GM18520 (cell line): ENCODE measurements at regions not wholly inside any gene's neighbourhood (a gene's known extent, or its start where the extent isn't known, plus 50 kb on each side); places are given as distances from the start of the nearest gene placed in this dataset.
A peak's percentile ranks its signal among the peaks of the same experiment; 100 is the strongest.
"Not testable (repeated sequence)": the region's sequence is repeated elsewhere in the genome, so short reads cannot be mapped to it uniquely, and the experiment has no call there.

Experiments
- ATAC-seq: cut with Tn5 transposase; IDR thresholded peaks from one replicate; pipeline ENCODE4 v1.9.1; 2021; ENCODE audit not compliant: unreplicated experiment

DNA sequence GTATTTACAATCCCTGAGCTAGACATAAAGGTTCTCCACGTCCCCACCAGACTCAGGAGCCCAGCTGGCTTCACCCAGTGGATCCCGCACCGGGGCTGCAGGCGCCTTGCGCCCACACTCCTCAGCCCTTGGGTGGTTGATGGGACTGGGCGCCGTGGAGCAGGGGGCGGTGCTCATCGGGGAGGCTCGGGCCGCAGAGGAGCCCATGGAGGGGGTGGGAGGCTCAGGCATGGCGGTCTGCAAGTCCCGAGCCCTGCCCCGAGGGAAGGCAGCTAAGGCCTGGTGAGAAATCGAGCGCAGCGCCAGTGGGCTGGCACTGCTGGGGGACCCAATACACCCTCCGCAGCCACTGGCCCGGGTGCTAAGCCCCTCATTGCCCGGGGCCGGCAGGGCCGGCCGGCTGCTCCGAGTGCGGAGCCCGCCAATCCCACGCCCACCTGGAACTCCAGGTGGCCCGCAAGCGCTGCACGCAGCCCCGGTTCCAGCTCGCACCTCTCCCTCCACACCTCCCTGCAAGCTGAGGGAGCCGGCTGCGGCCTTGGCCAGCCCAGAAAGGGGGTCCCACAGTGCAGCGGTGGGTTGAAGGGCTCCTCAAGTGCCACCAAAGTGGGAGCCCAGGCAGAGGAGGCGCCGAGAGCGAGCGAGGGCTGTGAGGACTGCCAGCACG is 260.9 kb upstream of the BTG1 start:
- not testable (repeated sequence) for ATAC-seq

DNA sequence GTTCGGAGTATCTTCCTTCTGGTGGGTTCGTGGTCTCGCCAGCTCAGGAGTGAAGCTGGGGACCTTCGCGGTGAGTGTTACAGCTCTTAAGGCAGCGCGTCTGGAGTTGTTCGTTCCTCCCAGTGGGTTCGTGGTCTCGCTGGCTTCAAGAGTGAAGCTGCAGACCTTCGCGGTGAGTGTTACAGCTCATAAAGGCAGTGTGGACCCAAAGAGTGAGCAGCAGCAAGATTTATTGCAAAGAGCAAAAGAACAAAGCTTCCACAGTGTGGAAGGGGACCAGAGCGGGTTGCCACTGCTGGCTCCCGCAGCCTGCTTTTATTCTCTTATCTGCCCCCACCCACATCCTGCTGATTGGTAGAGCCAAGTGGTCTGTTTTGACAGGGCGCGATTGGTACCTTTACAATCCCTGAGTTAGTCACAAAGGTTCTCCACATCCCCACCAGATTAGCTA is 260.2 kb upstream of the BTG1 start:
- not testable (repeated sequence) for ATAC-seq

DNA sequence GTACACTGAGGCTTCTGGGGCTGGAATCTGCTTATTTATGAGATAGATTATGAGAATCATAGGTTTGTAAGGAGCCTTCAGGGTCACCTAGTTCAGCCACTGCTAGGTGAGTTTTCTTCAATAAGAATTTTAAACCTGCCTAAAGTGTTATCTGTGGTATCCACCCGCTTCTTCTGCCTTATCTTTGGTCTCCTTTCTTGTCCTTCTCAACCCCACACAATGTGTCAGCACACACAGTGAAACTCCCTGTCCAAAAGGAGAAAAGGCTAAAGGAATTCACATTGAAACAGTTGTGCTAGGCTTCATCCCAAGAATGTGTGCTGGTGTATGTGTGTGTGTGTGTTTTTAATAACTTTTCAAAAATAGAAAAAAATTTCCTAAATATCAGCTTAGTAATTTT is 259.3 kb upstream of the BTG1 start:
- ATAC-seq, result no peak

DNA sequence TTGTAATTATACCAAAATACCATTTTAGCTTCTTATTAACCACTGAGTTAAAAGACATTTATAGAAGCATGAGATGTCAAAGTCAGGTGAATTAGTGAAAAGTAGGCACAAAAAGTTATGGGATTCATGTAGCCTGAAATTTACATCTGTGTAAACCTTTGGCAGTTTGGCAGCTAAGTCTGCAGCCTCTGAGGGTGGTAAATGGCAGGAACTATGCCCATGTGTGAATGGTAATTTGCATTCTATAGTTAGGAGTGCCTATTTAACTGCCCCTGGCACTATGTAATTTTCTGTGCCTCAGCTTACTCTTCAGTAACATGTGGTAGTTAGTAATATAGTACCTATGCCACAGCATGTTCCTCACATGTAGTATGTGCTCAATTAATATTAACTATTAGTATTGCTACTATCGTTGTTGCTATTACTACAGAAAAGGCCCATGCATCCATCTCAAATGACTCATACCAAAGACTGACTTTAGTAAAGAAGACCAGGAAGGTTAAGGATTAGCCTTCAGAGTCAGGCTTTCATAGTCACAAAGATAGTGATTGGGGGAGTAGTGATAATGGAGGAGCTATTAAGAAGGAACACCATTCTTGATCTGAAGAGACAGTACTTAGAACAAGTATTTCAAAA is 258.7 kb upstream of the BTG1 start:
- no peak for ATAC-seq

DNA sequence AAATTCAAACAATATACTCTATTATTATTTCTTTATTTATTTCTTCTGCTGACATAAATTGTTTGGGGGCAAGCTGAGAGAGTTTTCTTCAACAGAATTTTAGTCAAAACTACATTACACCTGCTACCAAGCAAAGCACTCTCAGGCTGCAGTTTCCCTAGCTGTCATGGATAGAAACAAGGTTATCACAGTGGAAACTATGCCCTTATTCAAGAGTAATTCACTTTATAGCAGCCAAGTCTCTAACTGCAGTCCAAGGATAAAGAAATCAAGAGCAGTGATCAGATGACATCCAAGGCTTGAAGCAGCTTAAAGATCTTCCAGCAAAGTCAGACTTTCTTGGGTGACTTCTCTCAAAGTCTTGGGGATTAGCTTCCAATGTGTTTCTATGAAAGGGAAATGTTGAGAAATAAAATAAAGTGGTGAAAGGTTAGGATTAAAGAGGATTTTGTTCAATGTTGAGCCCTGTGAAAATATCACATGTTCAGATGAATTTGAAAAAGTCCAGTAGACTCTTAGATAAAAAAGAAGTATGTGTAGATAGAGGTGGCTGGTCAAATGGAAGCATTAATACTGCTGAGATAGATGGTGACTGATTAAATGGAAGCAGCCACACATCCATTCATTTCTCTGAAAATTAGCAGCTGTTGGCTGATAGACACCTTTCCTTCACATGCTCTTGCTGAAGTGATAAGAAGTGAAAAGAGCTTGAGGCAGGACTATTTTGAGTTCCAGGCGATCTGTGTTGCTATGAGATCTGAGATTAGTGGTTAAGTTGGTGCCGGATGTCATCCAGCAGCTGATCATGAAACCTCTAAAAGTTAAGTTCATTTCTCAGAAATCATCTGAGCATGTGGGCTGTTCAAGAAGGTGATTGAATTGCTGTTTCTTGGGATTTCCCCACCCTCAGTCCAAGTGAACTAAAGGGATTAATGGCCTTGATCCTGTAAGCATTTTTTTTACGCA is 257.8 kb upstream of the BTG1 start:
- peak; percentile 84 for ATAC-seq

DNA sequence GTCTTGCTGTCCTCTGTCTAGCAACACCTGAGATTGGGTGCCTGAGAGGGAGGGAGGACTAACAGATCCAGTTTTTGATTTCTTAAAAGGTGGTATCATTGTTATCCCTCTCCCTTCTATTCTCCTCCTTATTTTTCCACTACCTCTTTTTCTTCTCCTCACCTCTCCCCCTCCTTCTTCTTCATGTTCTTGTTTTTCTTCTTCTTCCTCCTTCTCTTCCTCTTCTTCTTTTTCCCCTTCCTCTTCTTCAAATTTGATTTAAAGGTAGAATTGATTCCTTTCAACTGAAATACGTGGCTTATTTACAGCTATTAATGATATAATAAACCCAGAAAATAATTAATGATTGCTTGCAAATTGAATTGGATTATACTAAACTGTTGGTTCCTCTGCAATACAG is 256.8 kb upstream of the BTG1 start:
- no peak for ATAC-seq

DNA sequence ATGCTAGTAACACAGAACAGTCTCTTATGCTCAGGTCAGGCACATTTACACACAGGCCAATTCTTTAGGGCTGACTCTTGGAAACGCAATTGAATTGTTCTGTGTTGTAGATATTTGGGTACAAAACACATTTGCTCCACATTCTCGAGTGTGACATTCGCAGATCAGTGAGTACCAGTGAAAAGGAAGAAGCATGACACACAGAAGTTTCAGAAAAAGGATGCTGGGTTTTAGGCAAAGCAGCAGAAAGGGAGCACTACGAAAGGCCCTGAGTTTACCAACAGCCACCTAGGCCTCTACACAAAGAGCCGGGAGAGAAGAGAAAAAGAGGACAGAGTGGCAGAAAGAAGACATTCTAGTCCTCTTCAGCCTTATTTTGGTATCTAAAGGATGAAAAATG is 254.4 kb upstream of the BTG1 start:
- ATAC-seq, result no peak

DNA sequence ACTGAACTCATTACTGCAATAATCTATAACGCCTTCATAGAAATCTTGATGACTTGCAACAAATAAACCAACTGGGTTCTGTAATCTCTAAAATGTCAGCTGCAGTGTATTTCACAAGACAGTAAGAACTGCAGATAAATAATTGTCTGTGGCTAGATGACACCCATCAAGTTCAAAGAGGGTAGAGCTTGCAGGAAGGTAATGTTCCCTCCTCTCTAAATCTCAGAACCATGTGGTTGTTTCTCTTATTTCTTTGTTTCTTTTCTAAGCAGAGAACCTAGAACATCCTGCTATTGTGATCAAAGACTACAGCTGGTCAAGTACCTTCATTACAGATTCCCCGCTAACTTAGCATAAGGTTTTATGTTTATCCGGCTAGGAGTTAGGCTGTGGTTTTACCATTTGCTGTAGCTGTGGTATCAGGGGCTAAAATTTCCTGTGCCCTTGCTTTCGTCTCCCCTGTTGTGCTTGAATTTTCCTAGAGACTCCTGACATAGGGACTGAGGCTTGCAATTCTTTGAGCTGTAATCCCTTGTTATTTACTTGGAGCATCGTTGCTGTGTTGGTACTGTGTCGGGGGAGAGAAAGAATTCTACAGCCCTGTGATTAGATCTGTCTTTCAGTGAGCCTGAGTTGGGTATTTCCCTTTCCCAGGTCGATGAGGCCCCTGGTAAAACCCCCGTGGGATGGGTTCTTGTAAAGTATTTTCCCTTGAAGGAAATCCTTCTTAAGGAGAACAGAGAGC is 253.1 kb upstream of the BTG1 start:
- no peak for ATAC-seq

DNA sequence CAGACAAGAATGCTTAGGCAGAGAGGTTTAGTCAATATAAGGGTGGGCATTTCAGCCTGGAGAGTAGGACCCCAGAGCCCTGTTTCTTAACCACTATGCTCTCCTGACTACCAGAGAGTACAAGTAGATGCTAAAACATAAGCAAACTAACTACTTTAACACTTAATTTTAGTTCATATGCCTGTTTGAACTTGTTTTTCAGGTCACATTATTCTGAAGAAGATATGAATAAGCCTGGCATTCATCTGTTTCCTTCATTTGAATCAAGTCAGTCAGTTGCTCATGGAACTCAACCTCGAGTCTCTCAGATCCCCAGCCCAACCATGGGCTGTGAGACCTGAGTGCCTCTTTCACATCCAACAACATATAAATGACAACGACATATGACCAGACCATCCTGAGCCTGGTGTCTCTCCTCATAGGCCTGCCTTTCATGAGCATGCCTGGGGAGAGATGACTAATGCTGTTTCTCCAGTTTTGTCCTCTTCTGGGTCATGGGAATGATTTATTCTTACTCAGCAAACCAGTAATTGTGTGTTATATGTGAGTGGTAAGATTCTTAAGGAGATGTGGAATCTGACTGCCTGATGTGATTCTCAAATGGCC is 251.1 kb upstream of the BTG1 start:
- no peak for ATAC-seq

DNA sequence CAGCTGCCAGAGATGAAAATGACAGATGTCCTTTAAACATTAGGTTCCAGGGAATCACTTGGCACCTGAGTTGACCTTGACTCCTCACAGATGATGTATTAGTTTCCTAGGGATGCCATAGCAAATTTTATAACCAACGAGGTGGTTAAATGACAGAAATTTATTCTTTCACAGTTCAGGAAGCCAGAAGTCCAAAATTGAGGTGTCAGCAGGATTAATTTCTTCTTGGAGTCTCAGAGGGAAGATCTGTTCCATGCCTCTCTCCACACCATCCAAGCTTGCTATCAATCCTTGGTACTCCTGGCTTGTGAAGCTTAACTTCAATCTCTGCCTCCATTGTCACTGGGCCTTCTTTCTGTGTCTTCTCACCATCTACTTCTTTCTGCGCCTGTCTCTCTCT is 249.7 kb upstream of the BTG1 start:
- ATAC-seq, result no peak

DNA sequence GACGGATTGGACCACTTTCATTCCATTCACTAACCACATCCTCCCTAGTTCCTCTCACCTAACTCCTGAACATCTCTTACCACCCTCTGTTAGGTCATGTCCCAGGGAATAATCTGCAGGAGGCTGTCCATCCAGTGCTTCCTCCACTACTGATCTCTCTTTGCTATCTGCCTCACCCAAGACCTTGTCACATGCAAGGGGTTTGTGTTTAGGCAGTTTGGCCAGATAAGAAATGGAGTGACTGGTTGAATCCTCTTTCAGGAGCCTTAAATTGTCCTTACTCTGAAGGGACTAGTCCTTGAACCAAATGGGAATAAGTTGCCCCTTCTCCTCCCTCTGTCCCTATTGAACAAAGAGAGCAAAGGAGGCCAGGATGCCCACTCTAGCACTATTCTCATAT is 249.2 kb upstream of the BTG1 start:
- ATAC-seq, result no peak

DNA sequence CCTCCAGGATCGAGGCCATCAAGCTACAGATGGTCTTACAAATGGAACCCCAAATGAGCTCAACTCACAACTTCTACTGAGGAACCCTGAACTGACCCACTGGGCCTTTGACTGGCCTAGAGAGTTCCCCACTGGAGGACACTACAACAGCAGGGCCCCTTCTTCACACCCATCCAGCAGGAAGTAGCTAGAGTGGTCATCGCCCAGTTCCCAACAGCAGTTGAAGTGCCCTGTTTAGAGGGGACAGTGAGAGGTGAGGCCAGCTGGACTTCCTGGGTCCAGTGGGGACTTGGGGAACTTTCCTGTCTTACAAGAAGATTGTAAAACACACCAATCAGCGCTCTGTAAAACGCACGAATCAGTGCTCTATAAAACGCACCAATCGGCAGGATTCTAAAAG is 247.9 kb upstream of the BTG1 start:
- no peak for ATAC-seq

DNA sequence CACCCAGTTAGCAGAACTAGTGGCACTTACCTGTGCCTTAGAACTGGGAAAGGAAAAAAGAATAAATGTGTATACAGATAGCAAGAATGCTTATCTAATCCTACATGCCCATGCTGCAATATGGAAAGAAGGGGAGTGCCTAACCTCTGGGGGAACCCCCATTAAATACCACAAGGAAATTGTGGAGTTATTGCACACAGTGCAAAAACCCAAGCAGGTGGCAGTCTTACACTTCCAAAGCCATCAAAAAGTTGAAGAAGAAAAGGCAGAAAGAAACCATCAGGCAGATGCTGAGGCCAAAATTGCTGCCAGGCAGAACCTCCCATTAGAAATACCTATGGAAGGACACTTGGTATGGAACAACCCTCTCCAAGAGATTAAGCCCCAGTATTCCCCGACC is 246.1 kb upstream of the BTG1 start:
- not testable (repeated sequence) for ATAC-seq

DNA sequence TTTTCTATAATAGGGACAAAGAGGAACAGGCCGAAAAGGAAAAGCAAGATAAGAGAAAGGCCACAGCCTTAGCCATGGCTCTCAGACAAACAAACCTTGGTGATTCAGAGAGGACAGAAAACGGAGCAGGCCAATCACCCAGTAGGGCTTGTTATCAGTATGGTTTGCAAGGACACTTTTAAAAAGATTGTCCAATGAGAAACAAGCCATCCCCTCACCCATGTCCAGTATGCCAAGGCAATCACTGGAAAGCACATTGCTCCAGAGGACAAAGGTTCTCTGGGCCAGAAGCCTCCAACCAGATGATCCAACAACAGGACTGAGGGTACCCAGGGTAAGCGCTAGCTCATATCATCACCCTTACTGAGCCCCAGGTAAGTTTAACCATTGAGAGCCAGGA is 243.8 kb upstream of the BTG1 start:
- no peak for ATAC-seq

DNA sequence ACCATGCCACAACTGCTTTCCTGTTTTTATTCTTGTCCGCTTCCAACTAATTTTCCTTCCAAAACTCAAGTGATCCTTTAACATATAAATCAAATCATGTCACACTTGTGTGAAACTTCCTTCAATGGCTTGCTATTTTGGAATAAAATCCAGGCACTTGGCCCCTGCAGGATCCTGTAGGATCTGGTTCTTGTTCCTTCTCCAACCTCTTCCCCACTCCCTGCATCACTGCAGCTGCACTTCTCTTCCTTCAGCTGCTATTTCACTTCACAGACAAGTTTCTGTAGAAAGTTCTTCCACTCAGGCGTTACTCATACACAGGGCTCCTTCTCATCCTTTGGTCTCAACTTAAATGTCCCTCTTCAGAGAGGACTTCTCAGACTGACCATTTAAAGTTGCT is 239.7 kb upstream of the BTG1 start:
- no peak for ATAC-seq

DNA sequence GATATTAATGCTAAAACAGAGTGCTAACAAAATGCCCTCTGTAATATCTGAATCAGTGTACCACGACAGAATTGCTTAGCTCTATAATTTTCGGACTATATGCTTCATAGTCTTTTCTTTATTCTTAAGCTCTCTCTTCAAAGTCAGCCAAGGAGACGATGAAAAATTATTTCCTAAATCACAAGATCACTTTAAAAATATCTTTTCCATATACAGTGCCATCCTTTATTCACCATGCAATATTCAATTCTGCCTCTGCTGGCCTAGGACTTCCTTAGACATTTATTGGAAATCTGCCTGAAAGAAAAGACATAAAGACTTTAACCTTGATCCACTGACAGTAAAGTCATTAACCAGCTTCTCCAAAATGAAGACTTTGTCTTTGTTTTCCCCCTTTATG is 238.9 kb upstream of the BTG1 start:
- ATAC-seq, result no peak

DNA sequence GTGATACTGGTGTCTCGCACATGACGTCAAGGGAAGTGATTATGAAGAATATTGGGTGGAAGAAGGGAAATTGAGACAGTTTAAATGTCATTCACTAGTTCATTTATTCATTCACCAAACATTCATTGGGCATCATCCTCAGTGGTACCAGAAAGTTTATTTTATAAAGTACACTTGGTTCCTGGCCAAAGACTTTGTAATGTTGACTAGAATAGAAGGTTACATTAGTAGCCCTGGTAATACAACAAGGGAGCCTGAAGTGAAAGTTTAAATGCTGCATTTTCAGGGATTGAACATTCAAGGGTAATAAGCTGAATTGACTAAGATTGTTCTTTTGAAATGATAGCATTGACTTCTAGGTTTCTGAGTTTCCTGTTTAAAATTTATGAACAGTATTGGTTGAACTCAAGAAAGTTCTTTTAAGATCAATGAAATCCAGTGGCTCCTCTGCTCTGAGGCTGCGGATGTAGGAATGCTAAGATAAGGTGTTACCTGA is 236.8 kb upstream of the BTG1 start:
- ATAC-seq, result no peak

DNA sequence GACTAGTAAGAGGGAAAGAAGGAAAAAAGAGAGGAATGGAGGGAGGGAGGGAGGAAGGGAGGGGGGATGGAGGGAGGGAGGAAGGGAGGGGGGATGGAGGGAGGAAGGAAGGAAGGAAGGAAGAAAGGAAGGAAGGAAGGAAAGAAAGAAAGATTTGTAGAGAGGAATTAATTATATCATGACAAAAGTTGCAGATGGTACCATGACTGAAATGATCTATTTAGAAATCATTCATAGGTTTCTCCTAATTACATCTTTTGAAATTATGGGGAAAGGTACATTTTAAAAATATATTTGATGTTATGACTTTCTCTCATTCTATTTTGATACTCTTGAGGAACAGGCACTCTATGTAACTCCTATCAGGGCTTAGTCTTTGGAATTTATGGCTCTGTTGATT is 236.2 kb upstream of the BTG1 start:
- no peak for ATAC-seq

DNA sequence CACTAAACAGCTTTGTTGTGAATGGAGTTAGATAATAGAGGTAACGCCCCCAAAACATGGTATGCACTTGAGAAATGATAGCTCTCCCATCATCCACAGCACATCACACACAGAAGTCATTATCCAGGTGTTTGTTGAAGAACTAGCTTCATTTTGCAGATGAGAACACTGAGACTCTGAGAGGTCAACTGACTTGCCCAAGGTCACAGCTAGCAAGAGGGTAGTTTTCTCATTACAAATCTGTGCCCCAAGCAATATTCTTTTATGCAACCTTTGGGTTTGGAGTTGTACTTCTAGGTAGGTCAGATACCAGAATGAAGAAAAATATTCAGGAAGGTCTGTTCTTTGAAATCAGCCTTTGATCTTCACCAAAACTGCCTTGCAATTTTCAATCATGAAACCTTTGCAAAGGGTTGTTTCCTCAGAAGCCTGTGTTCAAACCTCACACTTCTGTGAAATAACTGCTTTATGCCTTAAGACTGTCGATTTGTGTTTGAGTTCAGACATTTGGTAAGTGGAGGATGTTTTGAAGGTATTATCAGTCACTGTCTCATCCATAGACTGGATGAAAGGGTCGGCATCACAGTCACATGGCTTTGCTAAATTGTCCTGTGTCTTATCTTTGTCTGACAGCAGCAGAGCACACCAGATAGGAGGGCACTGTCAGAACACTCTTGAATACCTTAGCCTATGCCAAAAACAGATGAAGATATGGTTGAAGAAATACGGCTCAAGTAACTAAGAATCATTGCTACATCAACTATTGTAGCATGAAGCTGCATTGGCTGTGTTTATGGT is 233.2 kb upstream of the BTG1 start:
- no peak for ATAC-seq

DNA sequence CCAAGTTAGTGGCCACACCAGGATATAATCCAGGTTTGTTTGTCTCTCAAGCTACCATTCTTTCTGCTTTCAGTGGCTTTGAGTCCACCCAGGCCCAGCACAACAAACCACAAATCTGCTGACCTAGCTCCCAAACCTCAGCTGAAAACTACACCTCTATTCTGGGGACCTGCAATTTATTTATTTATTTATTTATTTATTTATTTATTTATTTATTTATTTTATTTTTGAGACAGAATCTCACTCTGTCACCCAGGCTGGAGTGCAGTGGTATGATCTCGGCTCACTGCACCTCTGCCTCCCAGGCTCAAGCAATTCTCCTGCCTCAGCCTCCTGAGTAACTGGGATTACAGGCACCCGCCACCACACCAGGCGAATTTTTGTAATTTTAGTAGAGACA is 229.9 kb upstream of the BTG1 start:
- not testable (repeated sequence) for ATAC-seq
